OCI-LY3 (cell line): ENCODE measurements at regions not wholly inside any gene's neighbourhood (a gene's known extent, or its start where the extent isn't known, plus 50 kb on each side); places are given as distances from the start of the nearest gene placed in this dataset.
"Not testable (repeated sequence)": the region's sequence is repeated elsewhere in the genome, so short reads cannot be mapped to it uniquely, and the experiment has no call there.

Source experiments
- H2AFZ ChIP-seq: fragments of 200-600, 300-600 bp; shearing (Covaris generic); 2 replicates; pipeline ENCODE4 v1.6.0; 2014; ENCODE audit warnings: antibody characterized with exemption, low read depth, low read length
- H3K27ac ChIP-seq: fragments of 200-600, 300-600 bp; sonication (generic); 2 replicates; pipeline ENCODE4 v1.5.1; 2014; ENCODE audit warnings: mild to moderate bottlenecking, low read length, moderate library complexity, mixed read lengths
- H3K27me3 ChIP-seq: fragments of 200-600, 300-600 bp; sonication (generic); 2 replicates; pipeline ENCODE4 v1.6.1; 2014; ENCODE audit warnings: low read depth, low read length, mixed read lengths
- H3K36me3 ChIP-seq: fragments of 200-600, 300-600 bp; sonication (generic); replicated peaks from 2 replicates; pipeline ENCODE3; 2014; ENCODE audit warnings: low read depth, low read length, mixed read lengths
- H3K4me1 ChIP-seq: fragments of 300-600, 200-600 bp; sonication (generic); 2 replicates; pipeline ENCODE4 v1.6.1; 2014; ENCODE audit warnings: low read length, mixed read lengths
- H3K4me2 ChIP-seq: fragments of 200-600, 300-600 bp; sonication (generic); 2 replicates; pipeline ENCODE4 v1.6.1; 2014; ENCODE audit warnings: low read length, mixed read lengths
- H3K4me3 ChIP-seq: fragments of 300-600, 200-600 bp; sonication (generic); 2 replicates; pipeline ENCODE4 v1.5.1; 2014; ENCODE audit warnings: antibody characterized with exemption, mild to moderate bottlenecking, low read length, moderate library complexity
- H3K79me2 ChIP-seq: fragments of 300-600, 200-600 bp; shearing (Covaris generic); 2 replicates; pipeline ENCODE4 v1.6.1; 2014; ENCODE audit warnings: mild to moderate bottlenecking, low read length, mixed read lengths
- H3K9ac ChIP-seq: fragments of 300-600, 200-600 bp; shearing (Covaris generic); 2 replicates; pipeline ENCODE4 v1.6.0; 2014; ENCODE audit warnings: mild to moderate bottlenecking, low read length, moderate library complexity
- H3K9me3 ChIP-seq: fragments of 200-600, 300-600 bp; shearing (Covaris generic); 2 replicates; pipeline ENCODE4 v1.6.1; 2014; ENCODE audit warnings: low read length, mixed read lengths; ENCODE audit not compliant: insufficient read depth
- H4K20me1 ChIP-seq: fragments of 200-600, 300-600 bp; sonication (generic); 2 replicates; pipeline ENCODE4 v1.6.1; 2016; ENCODE audit warnings: low read length, mixed read lengths; ENCODE audit not compliant: insufficient read depth
- EZH2phosphoT487 ChIP-seq: fragments of 200-600 bp; shearing (Covaris generic); IDR thresholded peaks from 2 replicates; pipeline ENCODE4 v1.6.1; 2018; ENCODE audit warnings: antibody characterized with exemption, mixed run types, low read depth
- TF ChIP-seq, protein P1 (sequence below): fragments of 200-600, 300-600 bp; sonication (generic); IDR thresholded peaks from 2 replicates; pipeline ENCODE4 v1.5.1; 2014; ENCODE audit warnings: antibody characterized with exemption, low read length, low read depth

DNA sequence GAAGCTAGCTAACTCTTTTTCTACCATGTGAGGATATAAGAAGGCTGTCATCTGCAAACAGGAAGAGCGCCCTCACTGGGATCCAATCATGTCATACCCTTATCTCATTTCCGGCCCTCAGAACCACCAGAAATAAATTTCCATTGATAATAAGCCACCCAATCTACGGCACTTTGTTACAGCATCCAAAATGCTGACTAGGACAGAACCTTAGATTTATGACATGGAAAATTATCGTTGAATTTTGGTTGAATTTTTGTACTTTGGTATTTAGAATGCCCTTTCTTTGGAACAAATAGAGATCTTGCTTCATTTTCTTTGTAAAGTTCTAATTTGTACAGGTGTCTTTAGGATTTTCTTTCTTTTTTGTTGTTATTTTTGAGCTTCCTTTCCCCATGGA is 53.3 kb upstream of the CYLC2 start:
- Histone ChIP-seq H4K20me1 (no peaks in the 10 kb centered on the region), H3K9ac (no peak overlapping the region), H3K79me2 (no peaks in the 10 kb centered on the region), H3K4me1 (no peaks in the 10 kb centered on the region), H3K4me2 (no peak overlapping the region), H2AFZ (no peak overlapping the region), H3K9me3 (no peaks in the 10 kb centered on the region), H3K27ac (no peak overlapping the region), H3K4me3 (no peak overlapping the region), H3K27me3 (no peaks in the 10 kb centered on the region), H3K36me3 (no peaks in the 10 kb centered on the region)
- TF ChIP-seq, protein P1, sequence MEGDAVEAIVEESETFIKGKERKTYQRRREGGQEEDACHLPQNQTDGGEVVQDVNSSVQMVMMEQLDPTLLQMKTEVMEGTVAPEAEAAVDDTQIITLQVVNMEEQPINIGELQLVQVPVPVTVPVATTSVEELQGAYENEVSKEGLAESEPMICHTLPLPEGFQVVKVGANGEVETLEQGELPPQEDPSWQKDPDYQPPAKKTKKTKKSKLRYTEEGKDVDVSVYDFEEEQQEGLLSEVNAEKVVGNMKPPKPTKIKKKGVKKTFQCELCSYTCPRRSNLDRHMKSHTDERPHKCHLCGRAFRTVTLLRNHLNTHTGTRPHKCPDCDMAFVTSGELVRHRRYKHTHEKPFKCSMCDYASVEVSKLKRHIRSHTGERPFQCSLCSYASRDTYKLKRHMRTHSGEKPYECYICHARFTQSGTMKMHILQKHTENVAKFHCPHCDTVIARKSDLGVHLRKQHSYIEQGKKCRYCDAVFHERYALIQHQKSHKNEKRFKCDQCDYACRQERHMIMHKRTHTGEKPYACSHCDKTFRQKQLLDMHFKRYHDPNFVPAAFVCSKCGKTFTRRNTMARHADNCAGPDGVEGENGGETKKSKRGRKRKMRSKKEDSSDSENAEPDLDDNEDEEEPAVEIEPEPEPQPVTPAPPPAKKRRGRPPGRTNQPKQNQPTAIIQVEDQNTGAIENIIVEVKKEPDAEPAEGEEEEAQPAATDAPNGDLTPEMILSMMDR = no peak
- no peak for TF ChIP-seq EZH2phosphoT487

- Histone ChIP-seq H3K27me3 (no peaks in the 10 kb centered on the region), H3K4me1 (no peaks in the 10 kb centered on the region), H3K9me3 (no peaks in the 10 kb centered on the region), H3K9ac (no peak overlapping the region), H3K36me3 (no peaks in the 10 kb centered on the region), H3K27ac (no peak overlapping the region), H3K4me2 (no peak overlapping the region), H3K79me2 (no peaks in the 10 kb centered on the region), H2AFZ (no peak overlapping the region), H4K20me1 (no peaks in the 10 kb centered on the region), H3K4me3 (no peak overlapping the region)
- TF ChIP-seq, protein P1 = no peak
- TF ChIP-seq EZH2phosphoT487 = no peak
Observed at GRCh38 chr9:102922526-102922925, 72.6 kb upstream of the CYLC2 start.

DNA sequence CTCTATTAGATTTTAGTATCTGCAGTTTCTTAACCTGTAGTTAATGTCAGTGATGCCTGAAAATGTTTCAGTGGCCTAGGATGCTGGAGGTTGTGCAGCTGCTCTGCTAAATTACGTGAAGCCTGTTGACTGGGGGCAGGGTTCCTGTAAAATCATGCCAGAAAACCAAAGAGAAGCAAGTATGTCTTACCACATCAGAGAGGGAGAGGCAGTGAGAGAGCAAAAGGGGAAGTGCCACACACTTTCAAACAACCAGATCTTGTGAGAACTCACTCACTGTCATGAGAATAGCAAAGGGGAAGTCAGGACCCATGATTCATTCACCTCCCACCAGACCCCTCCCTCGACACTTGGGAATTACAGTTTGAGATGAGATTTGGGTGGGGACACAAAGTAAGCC is 83.9 kb upstream of the CYLC2 start:
- no peaks in the 10 kb centered on the region for H3K9me3 ChIP-seq
- no peaks in the 10 kb centered on the region for H4K20me1 ChIP-seq
- no peaks in the 10 kb centered on the region for H3K27me3 ChIP-seq
- no peak overlapping the region for H3K9ac ChIP-seq
- no peaks in the 10 kb centered on the region for H3K36me3 ChIP-seq
- H3K4me3 ChIP-seq = no peak overlapping the region
- H3K79me2 ChIP-seq = no peaks in the 10 kb centered on the region
- H3K4me1 ChIP-seq = peaks cover 9% of the 10 kb centered on the region; the same call in 1 of the 2 replicates
- H3K4me2 ChIP-seq = no peak overlapping the region
- TF ChIP-seq, protein P1 = no peak
- no peak for TF ChIP-seq EZH2phosphoT487
- no peak overlapping the region for H2AFZ ChIP-seq
- H3K27ac ChIP-seq = peak overlapping the region; percentile 62

DNA sequence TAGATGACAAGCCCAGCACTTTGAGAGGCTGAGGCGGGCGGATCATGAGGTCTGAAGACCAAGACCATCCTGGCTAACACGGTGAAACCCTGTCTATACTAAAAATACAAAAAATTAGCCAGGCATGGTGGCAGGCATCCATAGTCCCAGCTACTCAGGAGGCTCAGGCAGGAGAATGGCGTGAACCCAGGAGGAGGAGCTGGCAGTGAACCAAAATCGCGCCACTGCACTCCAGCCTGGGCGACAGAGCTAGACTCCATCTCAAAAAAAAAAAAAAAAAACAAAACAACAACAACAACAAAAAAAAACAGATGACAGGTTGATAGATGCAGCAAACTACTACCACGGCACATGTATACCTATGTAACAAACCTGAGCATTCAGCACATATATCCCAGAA is 89.3 kb upstream of the CYLC2 start:
- not testable (repeated sequence) for H3K4me2 ChIP-seq, H3K27me3 ChIP-seq, H4K20me1 ChIP-seq

GRCh38 chr9:102892025-102892424 is 103.1 kb upstream of the CYLC2 start:
- Histone ChIP-seq H3K27me3 (no peaks in the 10 kb centered on the region), H4K20me1 (no peaks in the 10 kb centered on the region), H3K36me3 (no peaks in the 10 kb centered on the region), H3K4me2 (no peak overlapping the region), H3K9me3 (no peaks in the 10 kb centered on the region), H2AFZ (no peak overlapping the region), H3K79me2 (no peaks in the 10 kb centered on the region), H3K9ac (no peak overlapping the region), H3K4me1 (no peaks in the 10 kb centered on the region), H3K4me3 (no peak overlapping the region), H3K27ac (no peak overlapping the region)
- TF ChIP-seq, protein P1 = no peak
- TF ChIP-seq EZH2phosphoT487 = no peak

More for the DNA sequence above, 89.3 kb upstream of the CYLC2 start:
- H3K79me2 ChIP-seq, H3K4me1 ChIP-seq, H2AFZ ChIP-seq, H3K9me3 ChIP-seq, H3K9ac ChIP-seq, H3K36me3 ChIP-seq, H3K27ac ChIP-seq, H3K4me3 ChIP-seq: not testable (repeated sequence)

DNA sequence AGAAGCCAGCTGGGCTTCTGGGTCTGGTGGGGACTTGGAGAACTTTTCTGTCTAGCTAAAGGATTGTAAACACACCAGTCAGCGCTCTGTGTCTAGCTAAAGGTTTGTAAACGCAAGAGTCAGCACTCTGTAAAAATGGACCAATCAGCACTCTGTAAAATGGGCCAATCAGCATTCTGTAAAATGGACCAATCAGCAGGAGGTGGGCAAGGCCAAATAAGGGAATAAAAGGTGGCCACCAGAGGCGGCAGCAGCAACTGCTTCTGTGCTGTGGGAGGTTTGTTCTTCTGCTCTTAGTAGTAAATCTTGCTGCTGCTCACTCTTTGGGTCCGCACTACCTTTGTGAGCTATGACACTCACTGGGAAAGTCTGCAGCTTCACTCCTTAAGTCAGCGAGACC is 106.4 kb upstream of the CYLC2 start:
- H3K27ac ChIP-seq, H3K9me3 ChIP-seq, H3K79me2 ChIP-seq, H3K9ac ChIP-seq, H3K4me1 ChIP-seq, H3K4me2 ChIP-seq, H3K27me3 ChIP-seq, H4K20me1 ChIP-seq, H3K4me3 ChIP-seq, H3K36me3 ChIP-seq, H2AFZ ChIP-seq: not testable (repeated sequence)
